Keratinocyte (primary cell): ENCODE measurements at regions not wholly inside any gene's neighbourhood (a gene's known extent, or its start where the extent isn't known, plus 50 kb on each side); places are given as distances from the start of the nearest gene placed in this dataset.

ENCODE experiments used
- DNase-seq: peaks from one replicate; pipeline ENCODE4 v3.0.0-alpha.2; 2011; ENCODE audit warnings: low read depth, missing footprints, low spot score
- FAIRE-seq: peaks from 2 replicates; lab custom pipeline; 2011; peaks lifted over from hg19 to GRCh38; lab: Jason Lieb, UNC
- H2AFZ ChIP-seq: 2 replicates; pipeline ENCODE4 v1.6.0; 2012; ENCODE audit warnings: low read length, control low read depth, inconsistent platforms; ENCODE audit not compliant: control insufficient read depth
- H3K27ac ChIP-seq: 2 replicates; pipeline ENCODE4 v1.5.1; 2011; ENCODE audit warnings: low read length; ENCODE audit not compliant: control insufficient read depth, insufficient read depth
- H3K27me3 ChIP-seq: 3 replicates; pipeline ENCODE4 v1.6.0; 2011; ENCODE audit warnings: low read length; ENCODE audit not compliant: control insufficient read depth, insufficient read depth; ENCODE audit errors: extremely low read depth
- H3K36me3 ChIP-seq, 2 experiments: 2 replicates in 1 of 2; 3 replicates in 1 of 2; pipeline ENCODE4 v1.5.1; 2011; ENCODE audit warnings: low read length in 2 of 2, mild to moderate bottlenecking in 1 of 2; ENCODE audit not compliant: control insufficient read depth in 2 of 2, insufficient read depth in 2 of 2; ENCODE audit errors: extremely low read depth in 1 of 2
- H3K4me1 ChIP-seq: 3 replicates; pipeline ENCODE4 v1.5.1; 2011; ENCODE audit warnings: low read length; ENCODE audit not compliant: control insufficient read depth, insufficient read depth; ENCODE audit errors: extremely low read depth
- H3K4me2 ChIP-seq: 3 replicates; pipeline ENCODE4 v1.6.0; 2011; ENCODE audit warnings: low read depth, low read length; ENCODE audit not compliant: control insufficient read depth, insufficient read depth; ENCODE audit errors: extremely low read depth
- H3K4me3 ChIP-seq, 3 experiments: fragments of 200-600 bp in 1 of 3; sonication (generic) in 1 of 3; 2 replicates in 2 of 3; 3 replicates in 1 of 3; pipeline ENCODE4 v1.5.1; 2011 to 2016; ENCODE audit warnings: low read length in 3 of 3, mild to moderate bottlenecking in 3 of 3, control low read depth in 2 of 3, inconsistent platforms in 1 of 3, low read depth in 1 of 3, mixed read lengths in 1 of 3, mixed run types in 1 of 3, moderate library complexity in 1 of 3; ENCODE audit not compliant: control insufficient read depth in 2 of 3, insufficient read depth in 2 of 3; ENCODE audit errors: extremely low read depth in 1 of 3
- H3K79me2 ChIP-seq: 2 replicates; pipeline ENCODE4 v1.6.0; 2012; ENCODE audit warnings: low read length; ENCODE audit not compliant: control insufficient read depth, insufficient read depth
- H3K9ac ChIP-seq: 3 replicates; pipeline ENCODE4 v1.6.0; 2011; ENCODE audit warnings: low read length; ENCODE audit not compliant: control insufficient read depth, insufficient read depth; ENCODE audit errors: extremely low read depth
- H3K9me1 ChIP-seq: 3 replicates; pipeline ENCODE4 v1.6.0; 2011; ENCODE audit warnings: low read length; ENCODE audit not compliant: control insufficient read depth, insufficient read depth; ENCODE audit errors: extremely low read depth
- H3K9me3 ChIP-seq: 2 replicates; pipeline ENCODE4 v1.5.1; 2012; ENCODE audit warnings: low read depth, low read length; ENCODE audit not compliant: control insufficient read depth
- H4K20me1 ChIP-seq: 3 replicates; pipeline ENCODE4 v1.6.0; 2011; ENCODE audit warnings: low read length; ENCODE audit not compliant: control insufficient read depth, insufficient read depth; ENCODE audit errors: extremely low read depth
- EZH2 ChIP-seq: IDR thresholded peaks from one replicate; pipeline ENCODE4 v1.6.1; 2012; ENCODE audit warnings: inconsistent platforms, mild to moderate bottlenecking, low read length, moderate library complexity
- dilution Hi-C: fragments of 300-500 bp; cut with MboI; formaldehyde crosslinking; loops from one replicate; pipeline ENCODE4 v1.7.0; 2020; ENCODE audit warnings: low sequenced_read_pairs; ENCODE audit not compliant: extremely low pct_ligation_motif_present
- TF ChIP-seq, protein P1 (sequence below), 3 experiments: IDR thresholded peaks in 1 of 3; conservative IDR thresholded peaks in 1 of 3; optimal IDR thresholded peaks in 1 of 3; 2 replicates in 2 of 3; 3 replicates in 1 of 3; pipeline versions ENCODE3 to v1.5.1; 2011; ENCODE audit warnings: low read length in 3 of 3, mild to moderate bottlenecking in 3 of 3, moderate library complexity in 2 of 3, control low read depth in 1 of 3, inconsistent platforms in 1 of 3; ENCODE audit not compliant: insufficient read depth in 2 of 3; ENCODE audit errors: extremely low read depth in 1 of 3

DNA sequence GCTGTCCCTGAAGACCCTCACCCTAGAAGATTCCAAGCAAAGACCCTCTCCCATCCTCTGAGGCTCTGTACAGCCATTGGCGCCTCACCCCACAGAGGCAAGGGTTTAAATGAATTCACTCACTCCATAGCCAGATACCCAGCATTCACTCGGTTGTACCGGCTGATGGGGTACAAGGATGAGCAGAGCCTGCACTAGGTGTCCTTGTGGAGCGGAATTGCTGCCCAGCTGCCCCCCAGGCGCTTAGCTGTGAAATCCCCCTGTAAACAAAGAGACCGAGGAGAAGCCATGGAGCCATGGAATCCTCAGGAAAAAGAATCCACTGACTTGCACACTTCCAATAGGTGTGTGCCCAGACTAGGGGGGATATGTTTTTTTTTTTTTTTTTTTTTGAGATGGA is 117.3 kb downstream of the SHANK2 start:
- no peaks in the 10 kb centered on the region for H3K9me3 ChIP-seq
- H3K36me3 ChIP-seq: no peaks in the 10 kb centered on the region
- no peaks in the 10 kb centered on the region for H3K79me2 ChIP-seq
- FAIRE-seq (no peak), DNase-seq (no peak)
- H4K20me1 ChIP-seq: no peaks in the 10 kb centered on the region
- H3K4me1 ChIP-seq: no peaks in the 10 kb centered on the region
- peaks cover 2% of the 10 kb centered on the region for H3K27me3 ChIP-seq
- dilution Hi-C loops: no loop called here
- no peak overlapping the region for H3K4me2 ChIP-seq
- no peak overlapping the region for H3K4me3 ChIP-seq
- TF ChIP-seq EZH2: no peak
- TF ChIP-seq, protein P1, sequence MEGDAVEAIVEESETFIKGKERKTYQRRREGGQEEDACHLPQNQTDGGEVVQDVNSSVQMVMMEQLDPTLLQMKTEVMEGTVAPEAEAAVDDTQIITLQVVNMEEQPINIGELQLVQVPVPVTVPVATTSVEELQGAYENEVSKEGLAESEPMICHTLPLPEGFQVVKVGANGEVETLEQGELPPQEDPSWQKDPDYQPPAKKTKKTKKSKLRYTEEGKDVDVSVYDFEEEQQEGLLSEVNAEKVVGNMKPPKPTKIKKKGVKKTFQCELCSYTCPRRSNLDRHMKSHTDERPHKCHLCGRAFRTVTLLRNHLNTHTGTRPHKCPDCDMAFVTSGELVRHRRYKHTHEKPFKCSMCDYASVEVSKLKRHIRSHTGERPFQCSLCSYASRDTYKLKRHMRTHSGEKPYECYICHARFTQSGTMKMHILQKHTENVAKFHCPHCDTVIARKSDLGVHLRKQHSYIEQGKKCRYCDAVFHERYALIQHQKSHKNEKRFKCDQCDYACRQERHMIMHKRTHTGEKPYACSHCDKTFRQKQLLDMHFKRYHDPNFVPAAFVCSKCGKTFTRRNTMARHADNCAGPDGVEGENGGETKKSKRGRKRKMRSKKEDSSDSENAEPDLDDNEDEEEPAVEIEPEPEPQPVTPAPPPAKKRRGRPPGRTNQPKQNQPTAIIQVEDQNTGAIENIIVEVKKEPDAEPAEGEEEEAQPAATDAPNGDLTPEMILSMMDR (optimal IDR thresholded peaks at IDR 0.05 in 1 of 3, IDR thresholded peaks at IDR 0.05 in 1 of 3, conservative IDR thresholded peaks at IDR 0.05 in 1 of 3; ENCODE audit: extremely low read depth in 1 of 3, insufficient read depth in 2 of 3, low read length in 3 of 3): no peak
- H2AFZ ChIP-seq: no peak overlapping the region
- H3K27ac ChIP-seq: no peak overlapping the region
- H3K9me1 ChIP-seq: no peaks in the 10 kb centered on the region
- no peak overlapping the region for H3K9ac ChIP-seq

- H3K9me1 ChIP-seq: no peaks in the 10 kb centered on the region
- FAIRE-seq: no peak
- H3K9me3 ChIP-seq: no peaks in the 10 kb centered on the region
- no peak overlapping the region for H3K4me2 ChIP-seq
- no peaks in the 10 kb centered on the region for H3K4me1 ChIP-seq
- DNase-seq: no peak
- H2AFZ ChIP-seq: no peak overlapping the region
- TF ChIP-seq, protein P1 (optimal IDR thresholded peaks at IDR 0.05 in 1 of 3, IDR thresholded peaks at IDR 0.05 in 1 of 3, conservative IDR thresholded peaks at IDR 0.05 in 1 of 3; ENCODE audit: extremely low read depth in 1 of 3, insufficient read depth in 2 of 3, low read length in 3 of 3): no peak
- TF ChIP-seq EZH2: no peak
- no peak overlapping the region for H3K4me3 ChIP-seq
- no peaks in the 10 kb centered on the region for H3K36me3 ChIP-seq
- no peaks in the 10 kb centered on the region for H4K20me1 ChIP-seq
- H3K9ac ChIP-seq: no peak overlapping the region
- H3K79me2 ChIP-seq: no peaks in the 10 kb centered on the region
- no peak overlapping the region for H3K27ac ChIP-seq
- no peaks in the 10 kb centered on the region for H3K27me3 ChIP-seq
- dilution Hi-C loops: no loop called here
Measured at GRCh38 chr11:71133946-71134345, 118.4 kb downstream of the SHANK2 start.
